ENCODE measurements at regions not wholly inside any gene's neighbourhood (a gene's known extent, or its start where the extent isn't known, plus 50 kb on each side); places are given as distances from the start of the nearest gene placed in this dataset.
"Not testable (repeated sequence)": the region's sequence is repeated elsewhere in the genome, so short reads cannot be mapped to it uniquely, and the experiment has no call there.

GRCh38 chr12:54719691-54720090 lies 71.5 kb upstream of the DCD start:
- DNase-seq (ENCODE audit: low read depth) = no peak
- no peak overlapping the region for H3K4me3 ChIP-seq (ENCODE audit: low read depth, low read length)

GRCh38 chr12:54716261-54716660 lies 68.1 kb upstream of the DCD start:
- H3K4me3 ChIP-seq (ENCODE audit: low read depth, low read length) = no peak overlapping the region
- DNase-seq (ENCODE audit: low read depth) = peak; percentile 0

DNA sequence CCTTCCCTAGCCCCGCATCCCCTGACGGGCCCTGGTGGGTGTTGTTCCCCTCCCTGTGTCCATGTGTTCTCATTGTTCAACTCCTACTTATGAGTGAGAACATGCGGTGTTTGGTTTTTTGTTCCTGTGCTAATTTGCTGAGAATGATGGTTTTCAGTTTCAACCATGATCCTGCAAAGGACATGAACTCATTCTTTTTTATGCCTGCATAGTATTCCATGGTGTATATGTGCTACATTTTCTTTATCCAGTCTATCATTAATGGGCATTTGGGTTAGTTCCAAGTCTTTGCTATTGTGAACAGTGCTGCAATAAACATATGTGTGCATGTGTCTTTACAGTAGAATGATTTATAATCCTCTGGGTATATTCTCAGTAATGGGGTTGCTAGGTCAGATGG lies 65.7 kb upstream of the DCD start:
- DNase-seq (ENCODE audit: low read depth); H3K4me3 ChIP-seq (ENCODE audit: low read depth, low read length): not testable (repeated sequence)

DNA sequence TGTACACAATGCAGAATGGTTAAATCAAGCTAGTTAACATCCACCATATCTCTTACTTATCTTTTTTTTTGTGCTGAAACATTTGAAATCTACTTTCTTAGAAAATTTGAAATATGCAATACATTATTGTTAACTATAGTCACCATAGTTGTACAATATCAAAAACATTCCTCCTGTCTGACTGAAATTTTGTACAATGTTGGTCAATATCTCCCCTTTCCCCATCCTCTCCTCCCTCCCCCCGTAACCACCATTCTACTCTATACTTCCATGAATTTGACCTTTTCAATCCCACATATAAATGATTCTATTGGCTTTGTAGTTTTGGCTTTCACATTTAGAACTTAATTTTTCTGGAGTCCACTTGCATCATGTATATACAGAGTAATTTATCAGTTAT lies 63.5 kb upstream of the DCD start:
- H3K4me3 ChIP-seq (ENCODE audit: low read depth, low read length) = no peak overlapping the region
- DNase-seq (ENCODE audit: low read depth) = no peak

- H3K4me3 ChIP-seq (ENCODE audit: low read depth, low read length) = no peak overlapping the region
- no peak for DNase-seq (ENCODE audit: low read depth)
Observed at GRCh38 chr12:54708826-54709225, 60.7 kb upstream of the DCD start.

DNA sequence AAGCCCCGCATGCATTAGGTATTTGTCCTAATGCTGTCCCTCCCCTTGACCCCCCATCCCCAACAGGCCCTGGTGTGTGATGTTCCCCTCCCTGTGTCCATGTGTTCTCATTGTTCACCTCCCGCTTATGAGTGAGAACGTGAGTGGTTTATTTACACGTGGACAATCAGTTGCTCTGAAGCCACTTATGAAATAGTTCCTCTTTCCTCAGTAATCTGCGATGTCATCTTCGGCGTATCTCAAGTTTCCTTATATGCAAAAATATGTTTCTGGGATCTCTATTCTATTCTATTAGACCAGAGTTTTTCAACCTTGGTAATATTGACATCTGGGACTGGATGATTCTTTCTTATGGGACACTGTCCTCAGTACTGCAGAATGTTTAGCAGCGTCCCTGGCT lies 56.0 kb upstream of the DCD start:
- DNase-seq (ENCODE audit: low read depth) = no peak

GRCh38 chr12:54701940-54702592 lies 53.9 kb upstream of the DCD start:
- H3K4me3 ChIP-seq (ENCODE audit: low read depth, low read length) = no peak overlapping the region
- peak; percentile 5 for DNase-seq (ENCODE audit: low read depth)

More for the DNA sequence above, 56.0 kb upstream of the DCD start:
- H3K4me3 ChIP-seq (ENCODE audit: low read depth, low read length) = no peak overlapping the region

DNA sequence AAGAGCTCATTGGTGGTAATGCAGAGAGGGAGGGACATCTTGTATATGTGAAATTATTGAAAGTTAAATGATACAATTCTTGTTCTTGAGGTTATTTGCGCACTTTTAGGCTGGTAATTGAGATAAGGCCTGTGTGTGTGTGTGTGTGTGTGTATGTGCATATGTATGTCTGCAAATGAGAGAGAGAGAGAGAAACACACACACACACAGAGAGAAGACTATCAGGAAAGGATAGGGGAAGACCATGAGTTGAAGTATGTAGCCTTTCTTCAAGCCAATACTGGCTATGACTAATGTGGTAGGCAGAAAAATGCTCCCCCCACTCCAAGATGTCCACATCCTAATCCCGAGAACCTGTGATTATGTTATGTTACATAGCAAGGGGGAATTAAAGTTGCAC lies 52.7 kb upstream of the DCD start:
- H3K4me3 ChIP-seq (ENCODE audit: low read depth, low read length) = no peak overlapping the region
- no peak for DNase-seq (ENCODE audit: low read depth)

DNA sequence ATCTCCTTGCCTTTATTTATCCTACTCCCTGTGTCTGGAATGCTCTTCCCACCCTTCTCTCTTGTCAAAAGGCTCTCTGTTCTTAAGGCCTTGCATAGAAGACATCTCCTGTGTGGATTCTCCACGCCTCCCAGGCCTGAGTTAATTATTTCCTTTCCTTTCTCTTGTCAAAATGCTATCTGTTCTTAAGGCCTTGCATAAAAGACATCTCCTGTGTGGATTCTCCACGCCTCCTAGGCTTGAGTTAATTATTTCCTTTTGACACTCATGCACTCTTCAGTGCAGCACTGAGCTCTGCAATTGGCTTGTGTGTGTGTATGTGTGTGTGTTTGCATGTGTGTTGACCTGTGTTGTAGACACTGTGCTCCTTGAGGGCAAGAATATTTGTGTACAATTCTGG lies 52.1 kb upstream of the DCD start:
- no peak overlapping the region for H3K4me3 ChIP-seq (ENCODE audit: low read depth, low read length)
- DNase-seq (ENCODE audit: low read depth) = no peak

All from skeletal muscle cell (primary cell).